A673 (cell line): ENCODE measurements at regions not wholly inside any gene's neighbourhood (a gene's known extent, or its start where the extent isn't known, plus 50 kb on each side); places are given as distances from the start of the nearest gene placed in this dataset.
A peak's percentile ranks its signal among the peaks of the same experiment; 100 is the strongest.

Source experiments
- BruUV-seq: library from RNA; stranded (reverse); fragments of 400-500 nt; replicated peaks from 2 replicates; lab custom pipeline; 2021; lab: Mats Ljungman, UMichigan
- CTCF ChIA-PET: fragments of 300-600 bp; sonication (Branson Sonifier 250); formaldehyde crosslinking; loops from one replicate; lab custom pipeline; 2022; ENCODE audit warnings: antibody characterized with exemption; lab: Charles Lee
- POLR2A ChIA-PET: fragments of 300-600 bp; sonication (Branson Sonifier 250); formaldehyde crosslinking; loops from one replicate; lab custom pipeline; 2022; ENCODE audit warnings: antibody characterized with exemption; ENCODE audit not compliant: low non-redundant PET; lab: Charles Lee
- DNase-seq: peaks from one replicate; pipeline ENCODE4 v3.0.0-alpha.2; 2015; ENCODE audit warnings: low spot score
- H3K27ac ChIP-seq: fragments of 200-600 bp; sonication (generic); 2 replicates; pipeline ENCODE4 v1.5.1; 2016; ENCODE audit warnings: mixed run types, low read depth, mild to moderate bottlenecking, mixed read lengths, antibody characterized with exemption, low read length; ENCODE audit not compliant: poor library complexity, severe bottlenecking
- H3K27me3 ChIP-seq: fragments of 200-600 bp; sonication (generic); replicated peaks from 2 replicates; pipeline ENCODE4 v1.6.1; 2017; ENCODE audit warnings: mixed run types, low read depth, mild to moderate bottlenecking, mixed read lengths, antibody characterized with exemption, low read length; ENCODE audit not compliant: insufficient read depth, poor library complexity
- H3K36me3 ChIP-seq: fragments of 200-600 bp; sonication (generic); 2 replicates; pipeline ENCODE4 v1.6.1; 2016; ENCODE audit warnings: mixed run types, mild to moderate bottlenecking, mixed read lengths, antibody characterized with exemption, low read length; ENCODE audit not compliant: insufficient read depth, poor library complexity, severe bottlenecking
- H3K4me1 ChIP-seq: fragments of 200-600 bp; sonication (generic); 2 replicates; pipeline ENCODE4 v1.6.1; 2017; ENCODE audit warnings: mixed run types, mild to moderate bottlenecking, mixed read lengths, antibody characterized with exemption, low read length; ENCODE audit not compliant: insufficient read depth, poor library complexity, severe bottlenecking
- H3K4me3 ChIP-seq: fragments of 200-600 bp; sonication (generic); 2 replicates; pipeline ENCODE4 v1.5.1; 2016; ENCODE audit warnings: low read depth, mixed run types, mild to moderate bottlenecking, mixed read lengths, low read length; ENCODE audit not compliant: poor library complexity, severe bottlenecking
- H3K9me3 ChIP-seq: fragments of 200-600 bp; sonication (generic); 2 replicates; pipeline ENCODE4 v1.6.1; 2016; ENCODE audit warnings: mixed run types, low read depth, mild to moderate bottlenecking, mixed read lengths, antibody characterized with exemption, low read length; ENCODE audit not compliant: poor library complexity, severe bottlenecking
- CTCF ChIP-seq: fragments of 300-800, 200-600 bp; sonication (generic); conservative IDR thresholded peaks from 2 replicates; pipeline ENCODE4 v1.5.1; 2017; ENCODE audit warnings: low read depth, mild to moderate bottlenecking, antibody characterized with exemption, low read length, moderate library complexity, mixed read lengths
- EZH2 ChIP-seq: fragments of 200-600 bp; sonication (generic); IDR thresholded peaks from 2 replicates; pipeline ENCODE4 v1.6.1; 2017; ENCODE audit warnings: borderline replicate concordance, low read depth, mild to moderate bottlenecking, mixed read lengths, antibody characterized with exemption, low read length; ENCODE audit not compliant: poor library complexity, severe bottlenecking
- intact Hi-C: fragments of 100-400 bp; cut with micrococcal nuclease; formaldehyde crosslinking; loops from one replicate; pipeline ENCODE4 v1.10.0; 2022; ENCODE audit not compliant: unreplicated experiment

GRCh38 chr13:73675821-73676220 is 458.4 kb downstream of the KLF12 start:
- intact Hi-C loops, result no loop called here
- POLR2A ChIA-PET, result no interaction called here
- no peak overlapping the region for H3K4me3 ChIP-seq
- TF ChIP-seq EZH2 (no peak), CTCF (no peak)
- CTCF ChIA-PET, result no interaction called here
- H3K27ac ChIP-seq, result peak overlapping the region; percentile 98
- H3K36me3 ChIP-seq, result no peaks in the 10 kb centered on the region
- no peaks in the 10 kb centered on the region for H3K27me3 ChIP-seq
- BruUV-seq, result no TSS peak
- peaks cover 40% of the 10 kb centered on the region for H3K4me1 ChIP-seq
- no peaks in the 10 kb centered on the region for H3K9me3 ChIP-seq
- DNase-seq, result no peak

- ChIA-PET POLR2A (no interaction called here), CTCF (no interaction called here)
- peak overlapping the region; percentile 29 for H3K27ac ChIP-seq
- H3K4me1 ChIP-seq, result peaks cover 40% of the 10 kb centered on the region
- no peaks in the 10 kb centered on the region for H3K36me3 ChIP-seq
- no peaks in the 10 kb centered on the region for H3K27me3 ChIP-seq
- TF ChIP-seq CTCF, result no peak
- TF ChIP-seq EZH2, result no peak
- DNase-seq, result no peak
- no TSS peak for BruUV-seq
- no peak overlapping the region for H3K4me3 ChIP-seq
- H3K9me3 ChIP-seq, result no peaks in the 10 kb centered on the region
- intact Hi-C loops, result no loop called here
These were observed 459.6 kb downstream of the KLF12 start for GRCh38 chr13:73674570-73674969.

GRCh38 chr13:73673931-73674330 is 460.3 kb downstream of the KLF12 start:
- CTCF ChIA-PET, result no interaction called here
- intact Hi-C loops, result no loop called here
- H3K4me1 ChIP-seq, result peaks cover 39% of the 10 kb centered on the region

More at GRCh38 chr13:73673931-73674330, 460.3 kb downstream of the KLF12 start:
- BruUV-seq, result no TSS peak
- Histone ChIP-seq H3K27ac (no peak overlapping the region), H3K27me3 (no peaks in the 10 kb centered on the region), H3K4me3 (no peak overlapping the region), H3K36me3 (no peaks in the 10 kb centered on the region), H3K9me3 (no peaks in the 10 kb centered on the region)
- TF ChIP-seq EZH2, result no peak
- no peak for TF ChIP-seq CTCF
- POLR2A ChIA-PET, result no interaction called here
- DNase-seq, result no peak
